Mesothelial cell of epicardium (in vitro differentiated cells): ENCODE measurements at regions not wholly inside any gene's neighbourhood (a gene's known extent, or its start where the extent isn't known, plus 50 kb on each side); places are given as distances from the start of the nearest gene placed in this dataset.

Source experiments
- DNase-seq, 2 experiments: peaks; one replicate each; pipeline ENCODE4 v3.0.0; 2021; ENCODE audit warnings: low spot score in 2 of 2; ENCODE audit not compliant: unreplicated experiment in 2 of 2
- H3K27ac Mint-ChIP-seq: 2 replicates; pipeline ENCODE4 v1.8.0; 2021; ENCODE audit warnings: mixed read lengths
- H3K27me3 Mint-ChIP-seq: 2 replicates; pipeline ENCODE4 v1.8.0; 2021; ENCODE audit warnings: low read depth, mixed read lengths
- H3K36me3 Mint-ChIP-seq: 2 replicates; pipeline ENCODE4 v1.8.0; 2021; ENCODE audit warnings: mixed read lengths
- H3K4me1 Mint-ChIP-seq: 2 replicates; pipeline ENCODE4 v1.8.0; 2021; ENCODE audit warnings: mixed read lengths
- H3K4me3 Mint-ChIP-seq: 2 replicates; pipeline ENCODE4 v1.8.0; 2021; ENCODE audit warnings: mild to moderate bottlenecking, moderate library complexity, mixed read lengths
- H3K9me3 Mint-ChIP-seq: 2 replicates; pipeline ENCODE4 v1.8.0; 2021; ENCODE audit warnings: mixed read lengths
- CTCF ChIP-seq: fragments of 200-600 bp; sonication (generic); IDR thresholded peaks from one replicate; pipeline ENCODE4 v1.5.0; 2021; ENCODE audit warnings: antibody characterized with exemption; ENCODE audit not compliant: unreplicated experiment

DNA sequence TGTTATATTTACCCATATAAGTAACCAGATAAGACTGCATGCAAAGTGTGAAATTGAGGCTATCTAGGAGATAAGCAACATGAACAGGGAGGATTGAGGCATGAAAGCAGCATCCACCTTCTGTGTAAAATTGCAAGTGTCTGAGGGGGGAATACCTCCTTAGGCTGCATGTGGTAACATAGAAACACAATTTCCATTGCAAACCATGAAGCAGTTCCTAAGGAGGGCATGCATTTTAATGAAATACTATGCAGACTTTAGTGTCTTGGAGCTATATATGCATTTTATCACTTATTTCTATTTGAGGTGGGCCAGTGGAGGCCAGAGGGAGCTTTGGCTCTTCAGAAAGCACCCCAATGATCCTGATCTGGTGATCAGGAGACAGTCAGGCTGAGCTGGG, 160.2 kb downstream of the C11orf91 start:
- H3K4me1 Mint-ChIP-seq = no peaks in the 10 kb centered on the region
- H3K27me3 Mint-ChIP-seq = peaks cover 46% of the 10 kb centered on the region
- DNase-seq = no peak
- no peak for TF ChIP-seq CTCF
- no peaks in the 10 kb centered on the region for H3K36me3 Mint-ChIP-seq
- no peak overlapping the region for H3K27ac Mint-ChIP-seq
- H3K4me3 Mint-ChIP-seq = no peak overlapping the region
- H3K9me3 Mint-ChIP-seq = no peaks in the 10 kb centered on the region

DNA sequence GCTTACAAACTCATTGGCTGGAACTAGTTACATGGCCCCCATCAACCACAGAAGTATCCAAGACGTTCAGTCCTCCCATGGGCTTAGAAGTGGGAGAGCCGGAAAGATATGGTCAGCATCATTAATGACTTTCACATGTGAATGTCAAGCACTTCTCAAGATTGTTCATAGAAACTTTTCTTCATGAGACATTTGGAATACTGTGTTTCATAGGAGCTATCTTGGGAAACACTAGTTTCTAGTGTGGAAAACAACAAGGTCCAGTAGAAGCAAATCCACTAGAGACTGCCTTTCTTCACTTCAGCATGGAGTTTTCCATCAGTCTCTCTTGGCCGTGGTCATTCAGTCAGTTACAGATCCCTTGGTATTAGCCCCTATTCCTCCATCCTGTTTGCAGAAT, 160.9 kb downstream of the C11orf91 start:
- H3K36me3 Mint-ChIP-seq = no peaks in the 10 kb centered on the region
- no peak for TF ChIP-seq CTCF
- H3K27ac Mint-ChIP-seq = no peak overlapping the region
- peaks cover 2% of the 10 kb centered on the region for H3K9me3 Mint-ChIP-seq
- no peak overlapping the region for H3K4me3 Mint-ChIP-seq
- H3K4me1 Mint-ChIP-seq = no peaks in the 10 kb centered on the region
- peaks cover 46% of the 10 kb centered on the region for H3K27me3 Mint-ChIP-seq
- DNase-seq = no peak

GRCh38 chr11:33538726-33539125, 161.9 kb downstream of the C11orf91 start:
- H3K9me3 Mint-ChIP-seq = peaks cover 5% of the 10 kb centered on the region
- H3K27me3 Mint-ChIP-seq = peaks cover 41% of the 10 kb centered on the region
- DNase-seq = no peak
- no peak overlapping the region for H3K4me3 Mint-ChIP-seq
- peaks cover 1% of the 10 kb centered on the region for H3K4me1 Mint-ChIP-seq
- TF ChIP-seq CTCF = no peak
- H3K27ac Mint-ChIP-seq = no peak overlapping the region
- no peaks in the 10 kb centered on the region for H3K36me3 Mint-ChIP-seq

DNA sequence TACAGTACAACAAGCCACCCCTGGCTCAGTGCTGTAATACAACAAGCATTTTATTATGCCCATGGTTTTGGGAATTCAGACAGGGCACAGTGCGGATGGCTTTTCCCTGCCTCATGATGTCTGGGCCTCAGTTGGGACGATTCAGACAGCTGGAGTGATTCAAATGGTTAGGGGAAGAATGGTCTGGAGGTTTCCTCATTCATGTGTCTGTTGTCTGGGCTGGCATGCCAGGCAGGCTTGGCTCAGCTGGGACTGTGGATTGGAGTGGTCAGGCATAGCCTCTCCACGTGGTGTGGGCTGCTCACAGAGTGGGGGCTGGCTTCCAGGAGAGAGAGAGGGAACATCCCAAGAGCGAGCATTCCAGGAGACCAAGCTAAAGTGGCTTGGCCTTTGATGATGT, 164.4 kb downstream of the C11orf91 start:
- TF ChIP-seq CTCF = no peak
- no peaks in the 10 kb centered on the region for H3K36me3 Mint-ChIP-seq
- no peak overlapping the region for H3K4me3 Mint-ChIP-seq

DNA sequence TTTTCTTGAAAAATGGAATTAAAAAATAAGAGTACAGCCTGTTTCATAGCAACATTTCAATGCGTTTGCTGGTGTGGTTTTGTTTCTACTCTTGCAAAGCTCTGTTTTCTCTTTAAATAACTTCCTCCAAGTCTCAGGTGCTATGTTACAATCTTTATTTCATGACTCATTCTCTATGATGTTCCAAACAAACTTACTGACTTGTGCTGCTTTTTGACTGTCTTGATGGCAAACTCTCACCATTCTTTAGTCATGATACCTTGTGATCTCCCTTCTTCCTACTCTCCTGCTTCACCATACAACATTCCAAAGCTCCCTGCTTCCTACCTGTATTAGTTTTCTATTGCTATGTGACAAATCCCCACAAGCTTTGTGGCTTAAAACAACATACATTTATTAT, 166.1 kb downstream of the C11orf91 start:
- no peak overlapping the region for H3K27ac Mint-ChIP-seq
- DNase-seq = no peak
- peaks cover 2% of the 10 kb centered on the region for H3K4me1 Mint-ChIP-seq
- no peak for TF ChIP-seq CTCF
- H3K4me3 Mint-ChIP-seq = no peak overlapping the region
- H3K36me3 Mint-ChIP-seq = no peaks in the 10 kb centered on the region
- peaks cover 15% of the 10 kb centered on the region for H3K27me3 Mint-ChIP-seq
- H3K9me3 Mint-ChIP-seq = peaks cover 5% of the 10 kb centered on the region

More for the DNA sequence above, 164.4 kb downstream of the C11orf91 start:
- no peak for DNase-seq
- Mint-ChIP-seq H3K27ac (no peak overlapping the region), H3K27me3 (peaks cover 22% of the 10 kb centered on the region), H3K9me3 (peaks cover 5% of the 10 kb centered on the region), H3K4me1 (peaks cover 2% of the 10 kb centered on the region)
